PFSK-1 (cell line): ENCODE measurements at regions not wholly inside any gene's neighbourhood (a gene's known extent, or its start where the extent isn't known, plus 50 kb on each side); places are given as distances from the start of the nearest gene placed in this dataset.

Source experiments
- REST ChIP-seq, 2 experiments: IDR thresholded peaks; 2 replicates each; pipeline versions ENCODE4 v1.6.1 to v1.8.0; 2011 to 2012; ENCODE audit warnings: low read depth in 2 of 2, low read length in 2 of 2, control low read depth in 1 of 2, inconsistent platforms in 1 of 2, mild to moderate bottlenecking in 1 of 2, moderate library complexity in 1 of 2; ENCODE audit not compliant: insufficient read depth in 1 of 2
- SIN3A ChIP-seq: IDR thresholded peaks from 2 replicates; pipeline ENCODE4 v1.6.1; 2012; ENCODE audit warnings: mild to moderate bottlenecking, low read length, moderate library complexity, borderline replicate concordance; ENCODE audit not compliant: insufficient read depth
- TAF1 ChIP-seq: IDR thresholded peaks from 2 replicates; pipeline ENCODE4 v1.6.1; 2012; ENCODE audit warnings: low read length, control low read depth, borderline replicate concordance; ENCODE audit not compliant: insufficient read depth

GRCh38 chr5:82847562-82847961 is 229.6 kb downstream of the TMEM167A start:
- TF ChIP-seq REST (IDR thresholded peaks at IDR 0.05; ENCODE audit: insufficient read depth in 1 of 2, low read depth in 2 of 2, low read length in 2 of 2) (no peak), TAF1 (no peak), SIN3A (no peak)
